HepG2 (cell line): ENCODE measurements at regions not wholly inside any gene's neighbourhood (a gene's known extent, or its start where the extent isn't known, plus 50 kb on each side); places are given as distances from the start of the nearest gene placed in this dataset.

Experiments used
- ATAC-seq: fragments of 200-7000 bp; cut with Tn5 transposase; 3 replicates; pipeline ENCODE4 v1.9.1; 2020; ENCODE audit warnings: mild to moderate bottlenecking, moderate library complexity
- BruUV-seq: library from RNA; stranded (reverse); fragments of 400-500 nt; replicated peaks from 2 replicates; lab custom pipeline; 2021; lab: Mats Ljungman, UMichigan
- CTCF ChIA-PET: fragments of 300-600 bp; formaldehyde crosslinking; extraction: SDS; loops from one replicate; lab custom pipeline; 2021; ENCODE audit warnings: low total read pairs, inconsistent platforms, low intra/inter-chr PET ratio; lab: Yijun Ruan, JAX
- POLR2A ChIA-PET: fragments of 350-600 bp; sonication (Branson Sonifier 250); formaldehyde crosslinking; loops from one replicate; lab custom pipeline; 2020; ENCODE audit warnings: antibody characterized with exemption, inconsistent platforms; lab: Yijun Ruan, JAX
- DNase-seq: peaks from one replicate; pipeline ENCODE4 v3.0.0-alpha.2; 2015; ENCODE audit warnings: low spot score
- FAIRE-seq: peaks from 3 replicates; lab custom pipeline; 2011; peaks lifted over from hg19 to GRCh38; lab: Jason Lieb, UNC
- H2AFZ ChIP-seq: one replicate; pipeline ENCODE4 v1.6.1; 2011; ENCODE audit warnings: low read length, inconsistent platforms
- H3K27ac ChIP-seq: fragments of 300-600 bp; 3 replicates; pipeline ENCODE4 v1.8.0; 2011; ENCODE audit warnings: mixed run types, mild to moderate bottlenecking, mixed read lengths, low read length, inconsistent platforms; ENCODE audit not compliant: insufficient read depth; ENCODE audit errors: extremely low read length
- H3K27me3 ChIP-seq, 2 experiments: fragments of 200-600 bp in 1 of 2; 2 replicates in 1 of 2; 3 replicates in 1 of 2; pipeline versions ENCODE4 v1.6.0 to v1.8.0; 2011; ENCODE audit warnings: low read length in 2 of 2, mild to moderate bottlenecking in 2 of 2, moderate library complexity in 2 of 2, inconsistent platforms in 1 of 2; ENCODE audit not compliant: insufficient read depth in 2 of 2, control insufficient read depth in 1 of 2
- H3K36me3 ChIP-seq, 2 experiments: fragments of 200-600 bp in 1 of 2; replicated peaks in 1 of 2; 2 replicates in 1 of 2; 3 replicates in 1 of 2; pipeline versions ENCODE4 v1.5.1 to v1.8.0; 2011; ENCODE audit warnings: low read length in 2 of 2, inconsistent platforms in 1 of 2; ENCODE audit not compliant: insufficient read depth in 2 of 2, control insufficient read depth in 1 of 2
- H3K4me1 ChIP-seq: 2 replicates; pipeline ENCODE4 v1.5.1; 2012; ENCODE audit warnings: low read length, inconsistent platforms; ENCODE audit not compliant: insufficient read depth
- H3K4me2 ChIP-seq: 2 replicates; pipeline ENCODE4 v1.6.0; 2011; ENCODE audit warnings: low read depth, low read length, inconsistent platforms
- H3K4me3 ChIP-seq, 3 experiments: fragments of 200-600 bp in 1 of 3; sonication (generic), shearing (Covaris generic) in 1 of 3; replicated peaks in 1 of 3; 2 replicates each; pipeline ENCODE4 v1.5.1; 2011 to 2016; ENCODE audit warnings: low read length in 3 of 3, inconsistent platforms in 2 of 3, low read depth in 2 of 3, mild to moderate bottlenecking in 2 of 3, control low read depth in 1 of 3, mixed read lengths in 1 of 3; ENCODE audit not compliant: insufficient read depth in 1 of 3
- H3K79me2 ChIP-seq: one replicate; pipeline ENCODE4 v1.6.1; 2011; ENCODE audit warnings: low read length, inconsistent platforms; ENCODE audit not compliant: insufficient read depth
- H3K9ac ChIP-seq: 2 replicates; pipeline ENCODE4 v1.6.0; 2011; ENCODE audit warnings: mild to moderate bottlenecking, low read depth, low read length, inconsistent platforms; ENCODE audit not compliant: insufficient read depth
- H3K9me3 ChIP-seq: 2 replicates; pipeline ENCODE4 v1.5.1; 2012; ENCODE audit warnings: mild to moderate bottlenecking, low read length
- H4K20me1 ChIP-seq: 2 replicates; pipeline ENCODE4 v1.6.0; 2011; ENCODE audit warnings: inconsistent platforms, mild to moderate bottlenecking, low read length, moderate library complexity; ENCODE audit not compliant: insufficient read depth
- HNRNPK ChIP-seq: fragments of 200-400 bp; formaldehyde crosslinking; IDR thresholded peaks from 2 replicates; pipeline ENCODE4 v1.6.1; 2018; ENCODE audit warnings: low read length, low read depth, moderate library complexity, mild to moderate bottlenecking; ENCODE audit not compliant: poor library complexity, severe bottlenecking
- MTA3 ChIP-seq: sonication (generic); formaldehyde crosslinking; IDR thresholded peaks from 2 replicates; pipeline ENCODE4 v1.4.0; 2020; ENCODE audit warnings: missing genetic modification reagents
- NFRKB ChIP-seq: fragments of 450-650 bp; IDR thresholded peaks from 2 replicates; pipeline ENCODE4 v1.6.1; 2017
- PRMT3 ChIP-seq: sonication (generic); formaldehyde crosslinking; IDR thresholded peaks from 2 replicates; pipeline ENCODE4 v1.8.1; 2022; ENCODE audit warnings: low read depth, mild to moderate bottlenecking, moderate library complexity, missing genetic modification reagents, borderline replicate concordance
- ZBED4 ChIP-seq: sonication (generic); formaldehyde crosslinking; IDR thresholded peaks from 2 replicates; pipeline ENCODE4 v1.4.0; 2020; ENCODE audit warnings: missing genetic modification reagents, borderline replicate concordance
- ZNF282 ChIP-seq: fragments of 450-650 bp; IDR thresholded peaks from 2 replicates; pipeline ENCODE4 v1.6.1; 2018; ENCODE audit not compliant: partially characterized antibody
- ZNF326 ChIP-seq: sonication (generic); formaldehyde crosslinking; IDR thresholded peaks from 2 replicates; pipeline ENCODE4 v1.4.0; 2020; ENCODE audit warnings: missing genetic modification reagents, borderline replicate concordance
- WGBS: methylation state at CpG from one replicate; pipeline ENCODE4 v1.1.6; 2017; ENCODE audit warnings: low lambda C conversion rate; 5-methylcytosine and 5-hydroxymethylcytosine counted together
- in situ Hi-C: cut with HindIII; loops from 2 replicates; pipeline ENCODE4 v1.10.0; 2017; ENCODE audit warnings: low pct_unique_long_range_greater_than_20kb; ENCODE audit not compliant: extremely low pct_ligation_motif_present
- intact Hi-C: fragments of 100-400 bp; cut with micrococcal nuclease; formaldehyde crosslinking; loops from one replicate; pipeline ENCODE4 v1.10.0; 2022; ENCODE audit not compliant: unreplicated experiment
- TF ChIP-seq, protein P1 (sequence below): sonication (generic); formaldehyde crosslinking; IDR thresholded peaks from 2 replicates; pipeline ENCODE4 v1.8.0; 2022; ENCODE audit warnings: missing genetic modification reagents, low read depth, mild to moderate bottlenecking, borderline replicate concordance

- no peaks in the 10 kb centered on the region for H4K20me1 ChIP-seq
- intact Hi-C loops (no loop called here), in situ Hi-C loops (no loop called here)
- H2AFZ ChIP-seq = no peak overlapping the region
- no peaks in the 10 kb centered on the region for H3K9me3 ChIP-seq
- no peak overlapping the region for H3K4me3 ChIP-seq
- H3K4me1 ChIP-seq = no peaks in the 10 kb centered on the region
- ChIA-PET POLR2A (no interaction called here), CTCF (interaction anchor here (2.7 kb wide), 1 partner anchor 621 kb away, joined by 14 read pairs; no protein-coding TSS in a partner anchor)
- no peak overlapping the region for H3K4me2 ChIP-seq
- no peak for DNase-seq
- no peaks in the 10 kb centered on the region for H3K79me2 ChIP-seq
- FAIRE-seq = no peak
- no peak overlapping the region for H3K27ac ChIP-seq
- no TSS peak for BruUV-seq
- 7% methylated on average over 2 of the region's 2 CpGs for WGBS
- peaks cover 0 to 3% of the 10 kb centered on the region in 2 experiments; a peak in 1 of 5 replicates for H3K27me3 ChIP-seq
- no peak overlapping the region for H3K9ac ChIP-seq
- no peak for ATAC-seq
- TF ChIP-seq HNRNPK = no peak
- TF ChIP-seq ZNF282 = no peak
- TF ChIP-seq NFRKB = no peak
- no peak for TF ChIP-seq ZBED4 (CRISPR knock-in tag)
- TF ChIP-seq, protein P1, sequence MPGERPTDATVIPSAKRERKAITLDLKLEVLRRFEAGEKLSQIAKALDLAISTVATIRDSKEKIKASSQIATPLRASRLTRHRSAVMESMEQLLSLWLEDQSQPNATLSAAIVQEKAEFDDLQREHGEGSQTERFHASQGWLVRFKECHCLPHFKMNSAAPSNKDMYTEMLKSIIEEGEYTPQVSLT (CRISPR knock-in tag) = no peak
- no peak for TF ChIP-seq ZNF326 (CRISPR knock-in tag)
- no peak for TF ChIP-seq MTA3 (CRISPR knock-in tag)
- no peak for TF ChIP-seq PRMT3 (CRISPR knock-in tag)
- H3K36me3 ChIP-seq = no peaks in the 10 kb centered on the region
Measured at GRCh38 chr1:37325010-37325409, 149.4 kb upstream of the ZC3H12A start.
